Heart left ventricle (tissue), 13 donors: ENCODE measurements at regions not wholly inside any gene's neighbourhood (a gene's known extent, or its start where the extent isn't known, plus 50 kb on each side); places are given as distances from the start of the nearest gene placed in this dataset.

Source experiments
- CTCF ChIP-seq, 12 donors: fragments of 200-600 bp; sonication (generic) in 4 of 12; IDR thresholded peaks; one replicate each; pipeline versions ENCODE4 v1.5.0 to v1.8.0; 2018 to 2022; ENCODE audit warnings: antibody characterized with exemption in 12 of 12, mild to moderate bottlenecking in 5 of 12
- POLR2A ChIP-seq, 2 donors: fragments of 450-650 bp; IDR thresholded peaks; one replicate each; pipeline ENCODE4 v1.6.1; 2017; ENCODE audit warnings: antibody characterized with exemption in 2 of 2, mild to moderate bottlenecking in 2 of 2, moderate library complexity in 2 of 2
- donor health status: ischemic (EF 13 %, LVEDD 7.1; RV severe dilation, severe dysfunction).
- donor health status: DM: no; HTN: yes; CAD: no.
- donor health status: DM: no; HTN: no; CAD: no.
- donor health status: ischemic (EF 25% LVEDD 6.9; RV normal size, moderate dysfunction).
- donor health status: ischemic (EF 25% LVEDD 5.7; RV mildly dilated, moderate dysfunction).
- donor health status: ischemic (EF 35%, LVEDD 5.7; RV mildly dilated, moderate dysfunction).
- donor health status: nonischemic (EF 11% LVEDD 7.7; RV severe dilation, severe dysfunction).
- donor health status: DM: yes; HTN: yes; CAD: no.
- donor health status: PGD.
- donor health status: ischemic (EF 29% LVEDD 5.4; RV normal size, mild dysfunction).
- donor health status: nonischemic (EF 23%, LVEDD 6.1; RV moderate dilation, normal function).

- TF ChIP-seq POLR2A (IDR thresholded peaks at IDR 0.05) (no peak), CTCF (IDR thresholded peaks at IDR 0.05) (no peak)
These were observed 602.6 kb downstream of the EPM2A start for GRCh38 chr6:145132709-145133108.
